Mesendoderm (in vitro differentiated cells): ENCODE measurements at regions not wholly inside any gene's neighbourhood (a gene's known extent, or its start where the extent isn't known, plus 50 kb on each side); places are given as distances from the start of the nearest gene placed in this dataset.
"Not testable (repeated sequence)": the region's sequence is repeated elsewhere in the genome, so short reads cannot be mapped to it uniquely, and the experiment has no call there.

Experiments used
- DNase-seq: peaks from one replicate; pipeline ENCODE4 v3.0.0; 2013
- H2AK5ac ChIP-seq: 2 replicates; pipeline ENCODE4 v1.6.1; 2013; ENCODE audit warnings: low read length, inconsistent platforms
- H2BK120ac ChIP-seq: 2 replicates; pipeline ENCODE4 v1.6.1; 2013; ENCODE audit warnings: low read depth, mild to moderate bottlenecking, low read length, moderate library complexity, mixed read lengths
- H2BK15ac ChIP-seq: replicated peaks from 2 replicates; pipeline ENCODE4 v1.6.1; 2013; ENCODE audit warnings: low read depth, mild to moderate bottlenecking, moderate library complexity
- H2BK5ac ChIP-seq: 2 replicates; pipeline ENCODE4 v1.6.1; 2013; ENCODE audit warnings: low read length, inconsistent platforms
- H3K18ac ChIP-seq: 2 replicates; pipeline ENCODE4 v1.6.1; 2013; ENCODE audit warnings: mild to moderate bottlenecking, low read length, mixed read lengths
- H3K23ac ChIP-seq: one replicate; pipeline ENCODE4 v1.6.1; 2013; ENCODE audit warnings: low read length
- H3K27ac ChIP-seq: 2 replicates; pipeline ENCODE4 v1.5.1; 2013; ENCODE audit warnings: low read depth, mild to moderate bottlenecking, inconsistent platforms, low read length, moderate library complexity
- H3K27me3 ChIP-seq: 2 replicates; pipeline ENCODE4 v1.6.1; 2013; ENCODE audit warnings: low read length, control low read depth, mild to moderate bottlenecking, inconsistent platforms; ENCODE audit not compliant: insufficient read depth, poor library complexity
- H3K36me3 ChIP-seq: 2 replicates; pipeline ENCODE4 v1.6.1; 2013; ENCODE audit warnings: low read length, inconsistent platforms; ENCODE audit not compliant: control insufficient read depth, insufficient read depth
- H3K4ac ChIP-seq: one replicate; pipeline ENCODE4 v1.6.1; 2013; ENCODE audit warnings: low read depth, mild to moderate bottlenecking, low read length, moderate library complexity
- H3K4me1 ChIP-seq: 2 replicates; pipeline ENCODE4 v1.6.1; 2013; ENCODE audit warnings: low read depth, low read length, inconsistent platforms; ENCODE audit not compliant: control insufficient read depth
- H3K4me2 ChIP-seq: 2 replicates; pipeline ENCODE4 v1.6.1; 2013; ENCODE audit warnings: low read length
- H3K4me3 ChIP-seq: 2 replicates; pipeline ENCODE4 v1.5.1; 2013; ENCODE audit warnings: mild to moderate bottlenecking, low read length
- H3K56ac ChIP-seq: one replicate; pipeline ENCODE4 v1.6.1; 2013; ENCODE audit warnings: low read length
- H3K79me1 ChIP-seq: 2 replicates; pipeline ENCODE4 v1.6.1; 2013; ENCODE audit warnings: low read length, inconsistent platforms
- H3K79me2 ChIP-seq: 2 replicates; pipeline ENCODE4 v1.6.1; 2013; ENCODE audit warnings: mild to moderate bottlenecking, low read length; ENCODE audit not compliant: control insufficient read depth, insufficient read depth
- H3K9ac ChIP-seq: 2 replicates; pipeline ENCODE4 v1.6.1; 2013; ENCODE audit warnings: low read length, inconsistent platforms
- H4K5ac ChIP-seq: one replicate; pipeline ENCODE4 v1.6.1; 2013; ENCODE audit warnings: low read length
- H4K8ac ChIP-seq: one replicate; pipeline ENCODE4 v1.6.1; 2013; ENCODE audit warnings: low read depth, mild to moderate bottlenecking, control low read depth, low read length, moderate library complexity
- WGBS: extraction: QIAGEN DNeasy Blood & Tissue Kit; methylation state at CpG from one replicate; pipeline ENCODE4 v1.1.7; 2013; ENCODE audit warnings: low lambda C conversion rate, missing lambda C conversion rate; ENCODE audit not compliant: insufficient coverage; ENCODE audit errors: extremely low coverage; 5-methylcytosine and 5-hydroxymethylcytosine counted together

- no peaks in the 10 kb centered on the region for H3K79me1 ChIP-seq
- no peak for DNase-seq
- no peak overlapping the region for H2BK15ac ChIP-seq
- no peak overlapping the region for H2AK5ac ChIP-seq
- H3K9ac ChIP-seq: no peak overlapping the region
- no peak overlapping the region for H2BK120ac ChIP-seq
- no peaks in the 10 kb centered on the region for H3K27me3 ChIP-seq
- no peak overlapping the region for H4K5ac ChIP-seq
- H3K56ac ChIP-seq: no peak overlapping the region
- no peak overlapping the region for H3K4me2 ChIP-seq
- no peaks in the 10 kb centered on the region for H3K36me3 ChIP-seq
- H3K79me2 ChIP-seq: no peaks in the 10 kb centered on the region
- no CpG with 5 or more reads among the region's 30 CpGs for WGBS
- H4K8ac ChIP-seq: no peak overlapping the region
- no peaks in the 10 kb centered on the region for H3K4me1 ChIP-seq
- H2BK5ac ChIP-seq: no peak overlapping the region
- H3K23ac ChIP-seq: no peak overlapping the region
- H3K18ac ChIP-seq: no peak overlapping the region
- H3K4ac ChIP-seq: no peak overlapping the region
- no peak overlapping the region for H3K27ac ChIP-seq
- no peak overlapping the region for H3K4me3 ChIP-seq
Measured at GRCh38 chr20:25991051-25991755, 294.6 kb upstream of the ZNF337 start.

DNA sequence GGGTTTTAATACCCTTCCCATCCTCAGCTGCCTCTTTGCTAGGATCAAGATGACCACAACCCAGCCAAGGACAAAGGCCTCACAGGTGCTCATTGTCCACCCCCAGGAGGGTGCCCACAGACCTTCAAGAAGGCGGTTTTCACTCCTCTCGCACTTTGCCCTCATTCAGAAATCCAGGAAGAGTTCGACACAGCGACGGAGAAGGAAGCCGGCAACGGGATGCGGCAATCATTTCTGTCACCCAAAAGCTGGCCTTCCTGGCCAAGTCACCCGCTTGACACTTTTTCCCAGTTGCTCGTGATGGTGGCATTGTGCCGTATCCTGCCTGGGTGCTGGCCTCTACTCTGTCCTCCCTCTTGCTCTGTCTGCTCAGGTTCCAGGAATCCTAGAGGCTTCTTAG, 293.0 kb upstream of the ZNF337 start:
- H4K8ac ChIP-seq, H3K27ac ChIP-seq, H2BK5ac ChIP-seq, H3K18ac ChIP-seq, H3K23ac ChIP-seq, H3K27me3 ChIP-seq, H3K4me2 ChIP-seq, H3K79me2 ChIP-seq, H3K9ac ChIP-seq, H4K5ac ChIP-seq, H2BK120ac ChIP-seq, DNase-seq, H3K4me1 ChIP-seq, H3K56ac ChIP-seq, H3K36me3 ChIP-seq, H3K4me3 ChIP-seq, H3K79me1 ChIP-seq, H2BK15ac ChIP-seq, H2AK5ac ChIP-seq, H3K4ac ChIP-seq: not testable (repeated sequence)
- WGBS: no CpG with 5 or more reads among the region's 11 CpGs

- H2BK15ac ChIP-seq: no peak overlapping the region
- no peak overlapping the region for H2BK5ac ChIP-seq
- no peaks in the 10 kb centered on the region for H3K79me1 ChIP-seq
- H3K9ac ChIP-seq: no peak overlapping the region
- no peaks in the 10 kb centered on the region for H3K79me2 ChIP-seq
- H3K4me1 ChIP-seq: no peaks in the 10 kb centered on the region
- no peak overlapping the region for H4K5ac ChIP-seq
- H3K4me2 ChIP-seq: no peak overlapping the region
- H3K4ac ChIP-seq: no peak overlapping the region
- H2AK5ac ChIP-seq: no peak overlapping the region
- no peak overlapping the region for H2BK120ac ChIP-seq
- H3K18ac ChIP-seq: no peak overlapping the region
- no peak overlapping the region for H3K4me3 ChIP-seq
- DNase-seq: no peak
- no peak overlapping the region for H3K27ac ChIP-seq
- no CpG with 5 or more reads among the region's 19 CpGs for whole genome bisulfite sequencing
- no peak overlapping the region for H4K8ac ChIP-seq
- H3K27me3 ChIP-seq: no peaks in the 10 kb centered on the region
- H3K56ac ChIP-seq: no peak overlapping the region
- no peak overlapping the region for H3K23ac ChIP-seq
- no peaks in the 10 kb centered on the region for H3K36me3 ChIP-seq
Measured at GRCh38 chr20:25989196-25989595, 292.5 kb upstream of the ZNF337 start.

GRCh38 chr20:25987928-25988560, 291.4 kb upstream of the ZNF337 start:
- not testable (repeated sequence) for H4K5ac ChIP-seq, H3K27ac ChIP-seq, H3K4ac ChIP-seq, H3K18ac ChIP-seq, H3K9ac ChIP-seq, H3K79me2 ChIP-seq, H3K27me3 ChIP-seq, H3K56ac ChIP-seq, H3K4me3 ChIP-seq, H3K79me1 ChIP-seq, H4K8ac ChIP-seq, H3K23ac ChIP-seq, H2AK5ac ChIP-seq, H2BK120ac ChIP-seq, H2BK15ac ChIP-seq, H3K36me3 ChIP-seq, H3K4me2 ChIP-seq, H2BK5ac ChIP-seq, DNase-seq, H3K4me1 ChIP-seq
- no CpG with 5 or more reads among the region's 14 CpGs for WGBS

DNA sequence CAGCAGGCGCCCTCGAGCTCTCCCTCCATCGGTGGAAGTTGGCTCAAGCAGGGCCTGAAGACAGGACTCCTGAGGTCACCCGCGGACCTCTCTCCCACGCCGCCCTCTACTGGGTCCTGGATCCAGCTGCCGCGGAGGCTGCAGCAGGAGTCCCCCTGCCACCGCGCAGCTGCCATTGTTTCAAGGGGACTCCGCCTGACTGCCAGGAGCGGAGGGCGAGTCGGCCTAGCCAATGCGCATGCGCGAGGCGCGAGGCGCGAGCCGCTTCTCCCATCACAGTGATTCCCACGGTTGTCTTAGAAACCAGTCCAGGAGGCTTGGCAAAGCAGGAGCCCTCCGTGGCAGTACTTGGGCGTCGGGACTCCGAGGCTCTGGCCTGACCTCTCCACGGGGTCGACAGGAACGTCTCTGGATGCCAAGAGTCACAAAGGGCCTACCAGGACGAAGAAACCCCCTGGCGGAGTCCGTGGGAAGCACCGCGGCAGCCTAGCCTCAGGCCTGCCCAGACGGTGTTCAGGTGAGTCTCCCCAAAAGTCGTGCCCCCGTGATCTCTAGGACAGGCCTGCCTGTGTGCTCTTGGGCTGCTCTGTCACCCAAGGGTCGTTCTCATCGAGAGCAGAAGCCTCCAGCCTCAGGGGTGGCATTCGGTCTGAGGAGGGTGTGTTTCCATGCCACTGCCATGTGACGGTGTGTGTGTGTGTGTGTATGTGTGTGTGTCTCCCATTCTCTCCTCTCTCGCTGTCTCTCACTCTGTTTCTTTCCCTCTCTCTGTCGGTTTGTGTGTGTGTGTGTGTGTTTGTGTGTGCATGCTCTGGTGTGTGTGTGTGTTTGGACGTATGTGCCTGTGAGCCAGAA, 290.6 kb upstream of the ZNF337 start:
- H2AK5ac ChIP-seq: no peak overlapping the region
- peak overlapping the region; percentile 25 for H3K56ac ChIP-seq
- no peak overlapping the region for H2BK120ac ChIP-seq
- H4K8ac ChIP-seq: no peak overlapping the region
- H3K27ac ChIP-seq: no peak overlapping the region
- H3K23ac ChIP-seq: no peak overlapping the region
- DNase-seq: peak; percentile 49
- no peaks in the 10 kb centered on the region for H3K4me1 ChIP-seq
- no peak overlapping the region for H2BK15ac ChIP-seq
- no peaks in the 10 kb centered on the region for H3K79me1 ChIP-seq
- H3K4me3 ChIP-seq: no peak overlapping the region
- no peak overlapping the region for H3K9ac ChIP-seq
- H3K79me2 ChIP-seq: no peaks in the 10 kb centered on the region
- H4K5ac ChIP-seq: no peak overlapping the region
- H3K18ac ChIP-seq: no peak overlapping the region
- no peaks in the 10 kb centered on the region for H3K27me3 ChIP-seq
- no peak overlapping the region for H2BK5ac ChIP-seq
- no peak overlapping the region for H3K4me2 ChIP-seq
- no CpG with 5 or more reads among the region's 46 CpGs for WGBS
- no peaks in the 10 kb centered on the region for H3K36me3 ChIP-seq
- no peak overlapping the region for H3K4ac ChIP-seq
